ENCODE measurements at regions not wholly inside any gene's neighbourhood (a gene's known extent, or its start where the extent isn't known, plus 50 kb on each side); places are given as distances from the start of the nearest gene placed in this dataset.
"Not testable (repeated sequence)": the region's sequence is repeated elsewhere in the genome, so short reads cannot be mapped to it uniquely, and the experiment has no call there.

DNA sequence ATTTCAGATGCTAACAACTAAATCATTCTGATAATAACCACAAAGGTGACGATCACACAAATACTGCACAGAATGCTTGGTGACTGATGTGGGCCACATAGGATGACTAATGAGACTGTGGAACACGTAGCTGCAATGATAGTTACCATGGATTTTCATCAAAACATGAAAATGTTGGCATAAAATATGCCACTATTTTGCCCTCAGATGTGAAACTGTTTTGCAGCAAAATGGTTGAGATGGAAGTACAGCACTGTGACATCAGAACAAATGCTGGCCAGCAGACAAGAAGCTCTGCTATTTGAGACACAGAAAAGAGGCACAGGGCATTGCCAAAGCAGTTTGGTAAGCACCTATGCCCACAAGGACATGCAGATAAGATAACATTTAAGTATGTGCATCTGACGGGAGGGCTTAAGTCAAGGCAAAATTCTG is 83.8 kb downstream of the NIBAN1 start:
- DNase-seq (ENCODE audit: low read depth) = peak; percentile 48

GRCh38 chr1:184889902-184890301 is 84.4 kb downstream of the NIBAN1 start:
- DNase-seq (ENCODE audit: low read depth) = no peak

More for the DNA sequence above, 83.8 kb downstream of the NIBAN1 start:
- in situ Hi-C loops (cut with HindIII; ENCODE audit: low pct_unique_long_range_greater_than_20kb, low sequenced_read_pairs) = no loop called here

GRCh38 chr1:184889166-184889565 is 85.1 kb downstream of the NIBAN1 start:
- in situ Hi-C loops (cut with HindIII; ENCODE audit: low pct_unique_long_range_greater_than_20kb, low sequenced_read_pairs) = no loop called here
- no peak for DNase-seq (ENCODE audit: low read depth)

More at GRCh38 chr1:184889902-184890301, 84.4 kb downstream of the NIBAN1 start:
- in situ Hi-C loops (cut with HindIII; ENCODE audit: low pct_unique_long_range_greater_than_20kb, low sequenced_read_pairs) = no loop called here

DNA sequence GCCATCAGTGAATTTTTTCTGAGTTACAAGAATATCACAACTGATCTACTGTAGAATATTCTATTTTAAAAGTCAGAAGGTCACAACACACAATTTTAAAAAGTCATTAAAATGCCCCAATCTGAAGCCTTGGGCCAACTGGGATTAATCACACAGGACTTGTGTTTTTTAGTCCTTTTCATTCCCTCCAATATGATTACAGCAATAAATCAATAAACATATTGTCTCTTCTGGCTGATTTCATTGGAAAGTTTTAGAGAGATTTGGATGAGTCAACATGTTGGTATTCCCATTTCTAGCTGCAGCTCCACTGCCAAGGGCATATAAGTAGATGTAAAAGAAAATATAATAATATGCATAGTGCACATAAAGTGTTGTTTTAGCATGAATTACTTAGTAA is 85.8 kb downstream of the NIBAN1 start:
- peak; percentile 34 for DNase-seq (ENCODE audit: low read depth)
- in situ Hi-C loops (cut with HindIII; ENCODE audit: low pct_unique_long_range_greater_than_20kb, low sequenced_read_pairs) = no loop called here

DNA sequence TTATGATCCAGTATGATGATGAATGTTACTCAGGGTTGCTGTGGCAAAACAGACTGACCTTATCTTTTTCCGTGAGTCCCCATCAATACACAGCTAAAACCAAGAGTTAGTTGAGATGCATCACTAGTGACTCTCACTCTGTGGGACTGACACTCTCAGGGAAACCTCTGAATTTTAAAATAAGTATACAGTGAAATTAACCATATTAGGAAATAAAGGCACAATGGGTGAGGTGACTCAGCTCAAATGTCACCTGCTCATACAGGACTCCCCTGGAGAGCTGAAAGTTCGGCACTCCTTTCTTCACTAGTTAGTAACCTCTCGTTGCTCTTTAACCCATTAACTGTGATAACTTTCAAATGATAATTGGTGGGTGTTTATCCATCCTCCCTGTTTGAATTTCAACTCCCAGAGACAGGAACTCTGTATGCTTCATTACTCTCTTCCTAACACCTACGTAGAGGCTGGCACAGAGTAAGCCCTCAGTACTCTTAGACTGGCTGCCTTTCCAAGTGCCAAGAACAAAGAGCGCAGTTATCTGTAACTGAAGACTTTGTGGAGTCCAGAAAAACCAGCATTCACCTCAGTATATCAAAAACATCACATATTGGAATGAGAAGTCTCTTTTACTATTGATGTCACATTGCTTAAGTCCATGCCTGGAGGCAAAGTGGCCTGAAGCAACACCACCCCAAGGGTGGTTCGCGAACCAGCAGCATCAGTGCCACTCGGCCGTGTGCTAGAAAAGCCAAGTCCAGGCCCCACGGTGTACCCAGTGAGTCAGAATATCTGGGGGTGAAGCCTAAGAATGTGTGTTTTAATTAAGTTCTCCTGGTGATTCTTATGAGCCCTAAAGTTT is 91.1 kb downstream of the NIBAN1 start:
- in situ Hi-C loops (cut with HindIII; ENCODE audit: low pct_unique_long_range_greater_than_20kb, low sequenced_read_pairs) = no loop called here
- peak; percentile 47 for DNase-seq (ENCODE audit: low read depth)

- DNase-seq (ENCODE audit: low read depth) = no peak
- in situ Hi-C loops (cut with HindIII; ENCODE audit: low pct_unique_long_range_greater_than_20kb, low sequenced_read_pairs) = no loop called here
Observed at GRCh38 chr1:184881941-184882913, 92.1 kb downstream of the NIBAN1 start.

GRCh38 chr1:184879876-184880557 is 94.3 kb downstream of the NIBAN1 start:
- in situ Hi-C loops (cut with HindIII; ENCODE audit: low pct_unique_long_range_greater_than_20kb, low sequenced_read_pairs) = no loop called here

GRCh38 chr1:184878602-184879001 is 95.7 kb downstream of the NIBAN1 start:
- no peak for DNase-seq (ENCODE audit: low read depth)
- in situ Hi-C loops (cut with HindIII; ENCODE audit: low pct_unique_long_range_greater_than_20kb, low sequenced_read_pairs) = no loop called here

More at GRCh38 chr1:184879876-184880557, 94.3 kb downstream of the NIBAN1 start:
- no peak for DNase-seq (ENCODE audit: low read depth)

DNA sequence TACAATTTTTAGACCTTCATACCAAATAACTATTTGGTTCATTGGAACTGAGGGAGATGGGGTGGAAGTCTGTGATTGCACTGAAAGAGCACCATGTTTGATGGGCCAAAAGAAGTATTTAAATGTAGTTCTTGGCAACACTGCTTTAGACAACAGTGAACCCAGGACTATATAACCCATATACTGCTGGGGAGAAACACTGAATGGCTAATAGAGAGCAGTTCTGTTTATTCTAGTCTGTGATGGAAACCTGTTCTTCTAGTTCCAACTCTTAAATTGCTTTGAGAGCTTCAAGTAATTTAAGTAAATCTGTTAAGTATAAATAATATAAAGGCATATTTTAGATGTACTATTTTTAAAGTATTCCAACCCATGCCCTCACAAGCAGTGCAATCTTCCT is 96.3 kb downstream of the NIBAN1 start:
- DNase-seq (ENCODE audit: low read depth) = no peak
- in situ Hi-C loops (cut with HindIII; ENCODE audit: low pct_unique_long_range_greater_than_20kb, low sequenced_read_pairs) = no loop called here

DNA sequence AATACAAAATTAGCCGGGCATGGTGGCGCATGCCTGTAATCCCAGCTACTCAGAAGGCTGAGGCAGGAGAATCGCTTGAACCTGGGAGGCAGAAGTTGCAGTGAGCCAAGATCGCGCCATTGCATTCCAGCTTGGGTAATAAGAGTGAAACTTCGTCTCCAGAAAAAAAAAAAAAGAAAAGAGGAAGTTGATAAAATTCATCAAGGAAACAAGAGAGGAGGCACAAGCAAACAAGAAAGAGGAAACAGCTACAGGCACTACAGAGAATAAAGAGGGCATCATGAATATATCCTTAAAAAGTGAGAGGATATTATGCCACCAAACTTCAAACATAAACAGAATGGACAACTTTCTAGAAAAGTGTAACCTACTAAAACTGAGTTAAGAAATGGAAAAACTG is 98.3 kb downstream of the NIBAN1 start:
- DNase-seq (ENCODE audit: low read depth); in situ Hi-C loops (cut with HindIII; ENCODE audit: low pct_unique_long_range_greater_than_20kb, low sequenced_read_pairs): not testable (repeated sequence)

DNA sequence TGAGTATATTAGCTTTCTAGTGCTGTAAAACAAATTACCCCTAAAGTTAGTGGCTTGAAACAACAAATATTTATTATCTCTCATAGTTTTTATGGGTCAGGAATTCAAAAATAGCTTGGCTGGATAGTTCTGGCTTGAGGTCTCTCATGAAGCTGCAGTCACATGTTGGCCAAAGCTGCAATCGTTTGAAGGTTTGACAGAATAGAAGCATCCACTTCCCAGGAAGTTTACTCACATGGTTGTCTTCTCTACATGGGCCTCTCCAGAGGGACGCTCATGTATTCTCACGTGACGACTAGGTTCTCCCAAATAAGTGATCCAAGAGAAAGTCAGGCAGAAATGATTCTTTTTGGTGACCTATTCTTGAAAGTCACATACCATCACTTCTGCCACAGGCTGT is 99.1 kb downstream of the NIBAN1 start:
- DNase-seq (ENCODE audit: low read depth) = no peak
- in situ Hi-C loops (cut with HindIII; ENCODE audit: low pct_unique_long_range_greater_than_20kb, low sequenced_read_pairs) = no loop called here

DNA sequence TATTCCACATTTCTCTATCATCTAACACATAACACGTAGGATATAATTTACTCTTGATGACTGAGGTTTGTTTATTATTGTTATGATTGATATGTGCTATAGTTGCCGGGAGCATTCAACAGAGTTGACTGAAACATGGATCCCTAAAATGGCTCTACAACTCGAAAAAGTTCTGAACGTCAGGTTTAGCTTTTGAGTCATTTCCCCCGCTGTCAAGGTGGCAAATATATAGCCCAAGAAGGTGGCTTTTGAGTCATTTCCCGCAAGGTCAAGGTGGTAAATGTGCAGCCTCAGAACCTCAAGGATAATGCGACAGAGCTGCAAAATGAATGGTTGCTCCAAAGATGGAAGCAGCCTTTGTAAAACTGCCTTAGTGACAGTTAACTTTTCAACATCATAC is 104.0 kb downstream of the NIBAN1 start:
- no peak for DNase-seq (ENCODE audit: low read depth)
- in situ Hi-C loops (cut with HindIII; ENCODE audit: low pct_unique_long_range_greater_than_20kb, low sequenced_read_pairs) = no loop called here

DNA sequence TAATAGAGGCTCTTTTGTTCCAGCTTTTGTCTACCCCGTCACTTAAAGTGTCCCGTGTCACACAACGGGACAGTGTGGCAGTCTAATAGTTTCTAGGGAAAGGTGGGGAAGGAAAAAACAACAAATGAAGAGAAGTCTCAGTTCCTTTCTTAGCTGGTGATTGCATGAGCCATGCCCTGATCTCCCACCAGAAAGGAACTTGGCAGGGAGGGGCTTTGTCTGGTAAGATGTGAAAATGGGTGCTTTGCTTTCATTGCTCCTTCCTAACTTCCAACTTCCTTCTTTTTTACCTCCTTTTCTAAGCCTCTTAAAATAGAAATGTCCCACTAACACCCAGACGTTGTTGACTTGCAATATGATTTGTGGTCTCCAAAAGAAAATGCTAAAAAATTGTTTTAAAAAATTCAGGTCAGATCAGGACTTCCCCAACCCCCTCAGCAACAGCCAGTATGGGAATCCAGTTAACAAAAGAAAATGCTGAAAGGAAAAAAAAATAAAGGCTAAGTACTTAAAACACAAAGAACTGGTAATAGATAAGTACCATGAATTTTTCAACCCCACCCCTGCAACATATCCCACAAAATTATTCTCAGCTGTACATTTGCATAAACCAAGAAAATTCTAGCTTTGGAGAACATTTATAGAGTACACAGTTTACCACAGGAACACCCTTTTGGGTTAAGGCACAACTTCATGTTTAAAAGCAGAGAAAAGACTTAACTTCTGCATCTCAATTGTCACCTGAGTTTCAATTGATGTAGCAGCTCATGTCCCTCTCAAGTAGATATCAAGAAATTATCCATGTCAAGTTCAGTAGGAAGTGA is 106.2 kb downstream of the NIBAN1 start:
- no peak for DNase-seq (ENCODE audit: low read depth)
- in situ Hi-C loops (cut with HindIII; ENCODE audit: low pct_unique_long_range_greater_than_20kb, low sequenced_read_pairs) = no loop called here

DNA sequence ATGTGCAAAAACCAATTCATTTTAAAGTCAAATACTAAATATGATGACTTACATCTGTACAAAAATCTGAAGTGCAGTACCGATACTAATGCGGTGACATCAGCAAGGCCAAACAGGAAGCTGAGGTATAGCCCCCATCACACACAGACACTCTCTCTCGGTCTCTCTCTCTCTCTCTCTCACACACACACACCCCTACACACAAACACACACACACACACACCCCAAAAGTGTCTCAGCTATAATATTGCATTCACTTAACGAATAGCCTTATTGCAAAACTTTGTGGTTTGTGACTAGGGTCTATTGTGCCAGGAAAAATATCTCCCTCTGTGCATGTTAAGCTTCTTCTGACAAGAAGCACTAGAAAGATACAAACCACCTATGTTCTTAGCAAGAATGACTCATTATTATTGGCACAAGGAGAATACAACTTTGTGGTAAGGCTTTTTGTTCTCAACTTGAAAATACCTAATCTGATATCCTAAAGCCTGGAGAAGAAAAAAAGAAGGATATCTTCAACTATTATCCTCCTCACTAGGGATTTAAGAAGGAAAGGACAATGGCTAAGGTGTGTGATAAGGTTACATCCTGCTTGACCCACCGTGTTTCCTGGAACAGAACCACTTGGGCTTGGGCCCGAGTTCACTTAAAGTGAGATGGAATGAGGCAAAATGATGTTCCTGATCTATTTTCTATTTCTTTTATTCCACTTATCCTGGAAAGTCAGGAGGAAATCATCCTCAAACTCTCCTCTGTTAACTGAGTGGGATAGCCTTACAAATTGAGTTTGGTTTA is 107.1 kb downstream of the NIBAN1 start:
- in situ Hi-C loops (cut with HindIII; ENCODE audit: low pct_unique_long_range_greater_than_20kb, low sequenced_read_pairs) = no loop called here
- DNase-seq (ENCODE audit: low read depth) = peak; percentile 47

- no peak for DNase-seq (ENCODE audit: low read depth)
Observed at GRCh38 chr1:184866586-184866985, 107.7 kb downstream of the NIBAN1 start.

DNA sequence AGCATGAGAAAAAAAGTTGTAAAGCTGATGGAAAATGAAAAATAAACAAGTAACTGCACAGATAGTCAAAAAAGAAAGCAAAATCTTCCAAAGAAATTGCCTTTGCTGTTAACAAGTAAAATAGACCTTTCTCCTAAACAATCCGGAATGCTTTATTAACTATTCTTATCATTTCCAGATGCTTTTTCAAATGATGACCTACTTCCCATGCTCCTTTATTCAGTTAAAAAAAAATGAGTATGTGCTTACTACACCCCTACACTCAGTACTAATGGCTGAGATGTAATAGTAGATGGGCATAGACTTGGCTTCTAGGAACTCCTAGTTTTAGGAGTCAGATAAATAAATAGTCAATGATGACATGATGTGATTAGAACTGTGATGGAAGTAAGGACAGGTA is 108.5 kb downstream of the NIBAN1 start:
- in situ Hi-C loops (cut with HindIII; ENCODE audit: low pct_unique_long_range_greater_than_20kb, low sequenced_read_pairs) = no loop called here

More at GRCh38 chr1:184866586-184866985, 107.7 kb downstream of the NIBAN1 start:
- in situ Hi-C loops (cut with HindIII; ENCODE audit: low pct_unique_long_range_greater_than_20kb, low sequenced_read_pairs) = no loop called here

More for the DNA sequence above, 108.5 kb downstream of the NIBAN1 start:
- no peak for DNase-seq (ENCODE audit: low read depth)
